ENCODE measurements at regions not wholly inside any gene's neighbourhood (a gene's known extent, or its start where the extent isn't known, plus 50 kb on each side); places are given as distances from the start of the nearest gene placed in this dataset.
"Not testable (repeated sequence)": the region's sequence is repeated elsewhere in the genome, so short reads cannot be mapped to it uniquely, and the experiment has no call there.

- in situ Hi-C loops (cut with HindIII; ENCODE audit: low pct_ligation_motif_present, low sequenced_read_pairs), result no loop called here
- no peak for TF ChIP-seq CTCF (IDR thresholded peaks at IDR 0.05; ENCODE audit: low read depth, low read length, missing control alignments)
- DNase-seq, result no peak
- no peaks in the 10 kb centered on the region for H3K27me3 ChIP-seq (replicated peaks)
- no peak overlapping the region for H3K27ac ChIP-seq
- no peak overlapping the region for H3K4me3 ChIP-seq (ENCODE audit: low read depth, low read length)
- H3K36me3 ChIP-seq (replicated peaks), result no peaks in the 10 kb centered on the region
Measured at GRCh38 chr2:144642856-144643255, 122.9 kb upstream of the ZEB2 start.

- no peaks in the 10 kb centered on the region for H3K27me3 ChIP-seq (replicated peaks)
- H3K4me3 ChIP-seq (ENCODE audit: low read depth, low read length), result no peak overlapping the region
- DNase-seq, result no peak
- H3K36me3 ChIP-seq (replicated peaks), result no peaks in the 10 kb centered on the region
- in situ Hi-C loops (cut with HindIII; ENCODE audit: low pct_ligation_motif_present, low sequenced_read_pairs), result no loop called here
- TF ChIP-seq CTCF (IDR thresholded peaks at IDR 0.05; ENCODE audit: low read depth, low read length, missing control alignments), result no peak
- no peak overlapping the region for H3K27ac ChIP-seq
Measured at GRCh38 chr2:144642131-144642530, 122.2 kb upstream of the ZEB2 start.

- DNase-seq; H3K36me3 ChIP-seq (replicated peaks); H3K4me3 ChIP-seq (ENCODE audit: low read depth, low read length); H3K27me3 ChIP-seq (replicated peaks); in situ Hi-C loops (cut with HindIII; ENCODE audit: low pct_ligation_motif_present, low sequenced_read_pairs); H3K27ac ChIP-seq: not testable (repeated sequence)
Measured at GRCh38 chr2:144638250-144638649, 118.3 kb upstream of the ZEB2 start.

- DNase-seq; H3K36me3 ChIP-seq (replicated peaks); in situ Hi-C loops (cut with HindIII; ENCODE audit: low pct_ligation_motif_present, low sequenced_read_pairs); H3K27me3 ChIP-seq (replicated peaks); H3K27ac ChIP-seq; H3K4me3 ChIP-seq (ENCODE audit: low read depth, low read length): not testable (repeated sequence)
Measured at GRCh38 chr2:144636860-144637259, 116.9 kb upstream of the ZEB2 start.

GRCh38 chr2:144632809-144633208, 112.9 kb upstream of the ZEB2 start:
- Histone ChIP-seq H3K36me3 (replicated peaks) (no peaks in the 10 kb centered on the region), H3K4me3 (ENCODE audit: low read depth, low read length) (no peak overlapping the region), H3K27me3 (replicated peaks) (no peaks in the 10 kb centered on the region), H3K27ac (no peak overlapping the region)
- in situ Hi-C loops (cut with HindIII; ENCODE audit: low pct_ligation_motif_present, low sequenced_read_pairs), result no loop called here
- no peak for TF ChIP-seq CTCF (IDR thresholded peaks at IDR 0.05; ENCODE audit: low read depth, low read length, missing control alignments)
- DNase-seq, result no peak

GRCh38 chr2:144631636-144632035, 111.7 kb upstream of the ZEB2 start:
- H3K4me3 ChIP-seq (ENCODE audit: low read depth, low read length), result no peak overlapping the region
- no peaks in the 10 kb centered on the region for H3K27me3 ChIP-seq (replicated peaks)
- no peaks in the 10 kb centered on the region for H3K36me3 ChIP-seq (replicated peaks)
- no peak for TF ChIP-seq CTCF (IDR thresholded peaks at IDR 0.05; ENCODE audit: low read depth, low read length, missing control alignments)
- H3K27ac ChIP-seq, result no peak overlapping the region
- no peak for DNase-seq
- in situ Hi-C loops (cut with HindIII; ENCODE audit: low pct_ligation_motif_present, low sequenced_read_pairs), result no loop called here

- in situ Hi-C loops (cut with HindIII; ENCODE audit: low pct_ligation_motif_present, low sequenced_read_pairs), result no loop called here
- H3K27ac ChIP-seq, result no peak overlapping the region
- H3K36me3 ChIP-seq (replicated peaks), result no peaks in the 10 kb centered on the region
- no peak overlapping the region for H3K4me3 ChIP-seq (ENCODE audit: low read depth, low read length)
- no peak for TF ChIP-seq CTCF (IDR thresholded peaks at IDR 0.05; ENCODE audit: low read depth, low read length, missing control alignments)
- no peaks in the 10 kb centered on the region for H3K27me3 ChIP-seq (replicated peaks)
- no peak for DNase-seq
Measured at GRCh38 chr2:144630459-144631215, 110.7 kb upstream of the ZEB2 start.
